Thyroid gland (tissue), 4 donors: ENCODE measurements at regions not wholly inside any gene's neighbourhood (a gene's known extent, or its start where the extent isn't known, plus 50 kb on each side); places are given as distances from the start of the nearest gene placed in this dataset.

Source experiments
- CTCF ChIP-seq, 6 experiments: fragments of 200-600 bp in 3 of 6; fragments of 450-650 bp in 3 of 6; sonication (generic) in 3 of 6; IDR thresholded peaks; one replicate each; pipeline ENCODE4 v1.5.1; 2016 to 2019; ENCODE audit warnings: antibody characterized with exemption in 6 of 6, mild to moderate bottlenecking in 2 of 6, inconsistent platforms in 1 of 6, moderate library complexity in 1 of 6
- POLR2A ChIP-seq, 2 donors: fragments of 450-650 bp; IDR thresholded peaks; one replicate each; pipeline ENCODE4 v1.6.1; 2017; ENCODE audit warnings: antibody characterized with exemption in 2 of 2, mild to moderate bottlenecking in 2 of 2, moderate library complexity in 1 of 2

DNA sequence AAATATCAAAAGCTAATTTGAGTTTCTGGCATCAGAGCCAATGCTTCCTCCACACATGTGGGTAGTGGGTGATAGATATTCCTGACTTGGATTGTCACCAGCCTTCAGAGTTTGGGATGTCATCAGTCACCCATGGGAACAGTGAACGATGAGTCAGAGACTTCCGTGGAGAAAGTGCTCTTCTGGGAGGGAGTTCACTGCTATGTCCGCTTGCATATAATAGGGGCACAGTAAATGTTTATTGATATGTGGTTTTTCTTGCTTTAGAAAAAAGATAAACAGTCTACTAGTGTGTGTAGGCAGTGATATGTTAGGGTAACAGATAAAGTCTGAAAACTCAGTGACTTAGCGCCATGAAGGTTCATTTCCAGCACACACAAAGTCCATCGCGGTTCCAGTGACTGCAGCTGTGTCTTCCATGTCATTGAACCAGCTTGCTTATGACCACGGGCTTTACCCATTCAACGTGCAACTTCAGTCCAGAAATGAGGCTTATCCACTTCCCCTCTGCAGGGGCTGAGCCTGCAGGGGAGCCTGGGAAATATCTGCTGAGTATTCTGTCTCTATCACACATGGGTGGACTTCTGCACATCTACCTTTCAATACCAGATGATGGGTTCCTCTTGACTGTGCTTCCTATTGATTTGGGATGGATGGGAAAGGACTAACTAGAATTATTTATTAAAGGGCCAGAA is 87.7 kb upstream of the WWC2 start:
- TF ChIP-seq CTCF (IDR thresholded peaks at IDR 0.05), result no peak
- TF ChIP-seq POLR2A (IDR thresholded peaks at IDR 0.05), result no peak
